IPS DF 19.7 (cell line): ENCODE measurements at regions not wholly inside any gene's neighbourhood (a gene's known extent, or its start where the extent isn't known, plus 50 kb on each side); places are given as distances from the start of the nearest gene placed in this dataset.
"Not testable (repeated sequence)": the region's sequence is repeated elsewhere in the genome, so short reads cannot be mapped to it uniquely, and the experiment has no call there.

Experiments used
- DNase-seq: peaks from one replicate; pipeline ENCODE4 v3.0.0-alpha.2; 2013; ENCODE audit warnings: low read depth, low spot score

DNA sequence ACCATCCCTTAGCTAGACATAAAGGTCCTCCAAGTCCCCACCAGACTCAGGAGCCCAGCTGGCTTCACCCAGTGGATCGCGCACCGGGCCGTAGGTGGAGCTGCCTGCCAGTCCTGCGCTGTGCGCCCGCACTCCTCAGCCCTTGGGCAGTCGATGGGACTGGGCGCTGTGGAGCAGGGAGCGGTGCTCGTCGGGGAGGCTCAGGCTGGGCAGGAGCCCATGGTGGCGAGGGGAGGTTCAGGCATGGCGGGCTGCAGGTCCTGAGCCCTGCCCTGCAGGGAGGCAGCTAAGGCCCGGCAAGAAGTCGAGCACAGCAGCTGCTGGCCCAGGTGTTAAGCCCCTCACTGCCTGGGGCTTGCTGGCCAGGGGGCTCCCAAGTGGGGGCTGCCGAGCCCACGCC lies 361.8 kb upstream of the ZNF462 start:
- DNase-seq: not testable (repeated sequence)

- no peak for DNase-seq
Measured at GRCh38 chr9:106502930-106503329, 360.0 kb upstream of the ZNF462 start.

DNA sequence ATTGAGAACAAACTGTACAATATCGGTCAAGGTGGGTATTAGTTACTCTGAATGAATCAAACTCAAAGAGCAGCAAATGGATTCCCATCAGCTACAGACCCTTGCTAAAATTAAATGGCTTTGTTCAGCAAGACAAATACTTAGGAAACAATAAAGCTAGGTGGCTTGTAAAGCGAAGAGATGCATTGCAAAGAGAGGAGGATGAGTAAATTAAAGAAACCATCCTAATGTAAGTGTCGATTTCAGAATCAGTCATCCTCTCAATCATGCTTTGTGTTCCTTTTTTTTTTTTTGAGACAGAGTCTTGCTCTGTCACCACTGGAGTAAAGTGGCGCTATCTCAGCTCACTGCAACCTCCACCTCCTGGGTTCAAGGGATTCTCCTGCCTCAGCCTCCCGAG lies 359.2 kb upstream of the ZNF462 start:
- DNase-seq: no peak

DNA sequence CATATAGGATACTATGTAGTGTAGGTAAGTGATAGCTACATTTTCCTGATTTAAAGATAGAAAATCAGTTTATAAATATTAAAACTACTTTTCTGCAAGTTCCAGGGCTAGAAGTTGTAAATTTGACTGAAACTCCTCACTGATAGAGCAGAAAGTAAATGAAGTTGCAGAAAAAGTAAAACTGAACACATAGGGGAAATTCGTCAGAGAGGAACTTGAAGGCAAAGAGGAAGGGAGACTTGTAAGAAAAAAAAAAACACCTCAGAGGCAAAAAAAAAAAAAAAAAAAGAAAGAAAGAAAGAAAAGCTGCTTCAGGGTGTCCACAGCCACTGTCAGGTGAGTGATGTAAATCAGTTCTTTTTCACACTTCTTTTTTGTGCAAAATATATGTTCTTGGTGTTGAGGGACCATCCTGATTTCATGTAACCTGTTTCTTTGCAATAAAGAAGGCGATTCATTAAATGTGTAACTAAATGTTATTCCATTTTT lies 336.2 kb upstream of the ZNF462 start:
- DNase-seq: no peak

- no peak for DNase-seq
Measured at GRCh38 chr9:106528158-106528557, 334.8 kb upstream of the ZNF462 start.

DNA sequence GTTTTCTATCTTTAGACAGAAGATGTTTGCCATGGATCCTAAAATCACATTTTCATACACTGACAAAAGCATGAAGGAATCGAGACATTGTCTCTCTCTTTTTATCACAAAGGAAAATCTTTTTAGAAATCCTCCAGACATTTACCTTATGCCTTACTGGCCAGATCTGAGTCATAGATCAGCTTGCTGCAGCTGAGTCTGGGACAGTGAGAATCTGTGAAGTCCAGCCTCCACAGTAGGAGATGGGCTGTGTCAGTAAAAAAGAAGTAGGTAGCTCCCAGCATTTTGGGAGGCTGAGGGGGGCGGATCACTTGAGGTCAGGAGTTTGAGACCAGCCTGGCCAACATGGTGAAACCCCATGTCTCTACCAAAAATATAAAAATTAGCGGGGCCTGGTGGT lies 333.4 kb upstream of the ZNF462 start:
- DNase-seq: no peak

DNA sequence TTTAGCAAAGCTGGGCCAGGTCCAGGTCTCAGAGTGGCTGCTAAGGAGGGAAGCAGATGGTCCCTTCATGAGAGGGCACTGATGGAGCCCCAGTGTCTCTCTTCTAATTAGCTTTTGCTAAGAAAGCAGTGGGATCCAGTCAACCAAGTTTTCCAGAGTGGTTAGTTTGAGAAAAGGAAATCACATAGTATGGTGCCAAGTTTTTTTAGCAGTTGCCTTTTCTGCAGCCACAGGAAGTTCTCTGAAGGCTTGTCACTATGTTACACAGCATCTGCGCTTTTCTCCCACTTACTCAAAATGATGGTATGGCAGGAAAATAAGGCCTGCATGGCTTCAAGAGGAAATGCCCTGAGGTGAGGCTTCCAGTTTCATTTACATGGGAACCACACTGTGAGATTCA lies 331.5 kb upstream of the ZNF462 start:
- no peak for DNase-seq

- no peak for DNase-seq
Measured at GRCh38 chr9:106532306-106533015, 330.5 kb upstream of the ZNF462 start.

- no peak for DNase-seq
Measured at GRCh38 chr9:106534800-106535199, 328.2 kb upstream of the ZNF462 start.

DNA sequence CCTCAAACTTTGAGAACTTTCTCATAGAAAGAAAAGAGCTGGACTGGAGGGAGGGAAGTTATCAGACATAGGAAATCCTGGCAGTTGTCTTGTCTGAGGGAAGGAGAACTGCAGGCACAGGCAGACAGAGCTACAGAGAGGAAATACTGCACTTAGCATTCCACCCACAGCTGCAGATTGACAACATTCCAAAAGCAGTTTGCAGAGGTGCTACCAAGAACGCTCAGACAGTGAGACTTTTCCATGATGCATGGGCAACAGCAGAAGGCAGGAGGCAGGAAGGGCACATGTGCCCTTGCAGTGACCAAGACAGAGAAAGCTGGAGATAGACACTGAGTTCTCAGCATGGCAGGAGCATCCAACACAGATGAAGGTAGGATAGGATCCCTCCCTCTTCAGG lies 327.5 kb upstream of the ZNF462 start:
- no peak for DNase-seq

DNA sequence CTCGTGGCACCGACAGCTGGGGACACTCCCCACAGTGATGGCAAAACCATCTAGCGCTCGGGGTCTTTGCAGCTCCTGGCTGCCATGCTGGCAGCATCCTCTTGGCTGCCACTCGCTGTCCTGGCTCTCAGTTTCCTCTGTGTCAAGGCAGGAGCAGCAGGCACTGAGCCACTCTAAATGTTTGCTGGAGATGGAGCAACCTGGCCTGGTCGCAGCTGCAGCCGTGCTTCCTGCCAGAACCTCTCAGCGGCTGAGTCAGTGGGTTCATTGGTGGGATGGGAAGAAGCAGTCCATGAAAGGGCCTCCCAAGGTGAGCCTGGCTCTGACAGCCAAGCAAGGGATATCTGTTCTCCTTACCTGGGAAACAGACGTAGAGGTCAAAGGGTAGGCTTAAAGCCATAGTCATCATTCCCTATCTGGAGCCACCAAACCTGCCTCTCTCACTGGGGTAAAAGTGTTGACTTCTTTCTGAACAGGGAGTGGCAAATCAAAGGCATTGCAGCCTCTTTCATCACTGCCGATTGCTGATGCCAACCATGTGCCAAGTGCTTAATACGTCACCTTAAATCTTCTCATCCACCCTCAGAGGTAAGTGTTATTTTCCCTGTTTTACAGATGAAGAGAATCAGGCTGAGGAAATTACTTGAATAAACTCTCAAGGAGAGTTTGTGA lies 304.8 kb upstream of the ZNF462 start:
- no peak for DNase-seq

GRCh38 chr9:106560540-106560939 lies 302.4 kb upstream of the ZNF462 start:
- DNase-seq: no peak

DNA sequence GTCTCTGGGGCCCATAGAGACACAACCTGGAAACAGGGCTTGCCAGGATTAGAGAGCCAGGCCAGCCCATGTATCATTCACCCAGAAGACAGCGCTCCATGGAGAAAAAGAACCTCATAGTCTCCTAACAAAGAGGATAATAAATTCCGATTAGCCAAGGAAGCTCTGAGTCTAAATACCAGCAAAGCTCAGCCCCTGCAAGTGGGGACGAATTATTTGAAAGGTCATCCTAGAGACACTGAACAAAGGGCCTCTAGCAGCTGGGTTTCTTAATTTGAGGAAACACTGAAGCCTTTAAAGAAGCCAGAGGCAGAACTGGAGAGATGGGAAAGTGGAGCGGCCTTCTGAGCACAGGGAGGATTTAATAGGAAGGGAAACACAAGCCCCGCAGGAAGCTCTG lies 287.1 kb upstream of the ZNF462 start:
- DNase-seq: no peak

- DNase-seq: no peak
Measured at GRCh38 chr9:106576232-106576760, 286.7 kb upstream of the ZNF462 start.

- DNase-seq: no peak
Measured at GRCh38 chr9:106577121-106577520, 285.8 kb upstream of the ZNF462 start.

DNA sequence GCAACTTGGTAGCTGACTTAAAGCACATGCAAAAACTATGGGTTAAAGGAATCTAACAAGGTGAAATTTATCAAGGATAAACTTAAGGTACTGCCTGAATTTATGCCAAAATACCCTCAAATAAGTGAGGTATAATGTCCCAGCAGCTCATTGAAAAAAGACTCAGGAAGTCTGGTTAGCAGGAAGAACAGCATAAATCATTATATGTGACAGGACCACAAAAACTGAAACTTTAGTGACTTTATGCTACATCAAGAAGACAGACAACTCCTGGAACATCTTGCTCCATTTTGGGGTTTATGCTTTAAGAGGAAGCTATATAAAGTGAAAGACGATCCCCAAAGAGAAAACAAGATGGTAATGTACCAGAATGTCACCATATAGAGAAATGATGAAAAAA lies 282.4 kb upstream of the ZNF462 start:
- DNase-seq: no peak

GRCh38 chr9:106581973-106582372 lies 281.0 kb upstream of the ZNF462 start:
- DNase-seq: no peak

DNA sequence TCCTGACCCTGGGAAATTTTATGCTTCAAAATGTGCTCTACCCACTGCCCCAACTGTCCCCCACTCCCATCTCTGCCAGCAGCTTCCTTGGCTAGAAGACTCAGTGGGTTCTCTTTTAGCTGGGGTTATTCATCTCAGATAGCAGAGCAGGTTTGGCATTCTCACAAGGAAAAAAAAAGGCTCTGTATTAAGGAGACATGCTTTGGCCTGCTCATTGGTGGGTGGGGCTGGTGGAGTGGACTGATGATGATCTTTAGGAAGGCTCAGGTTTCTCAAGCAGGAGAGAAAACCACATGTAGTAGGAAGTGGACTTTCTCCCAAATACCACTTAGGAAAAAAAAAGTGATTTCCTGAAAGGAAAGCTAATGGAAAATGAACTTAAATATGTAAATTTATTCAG lies 279.2 kb upstream of the ZNF462 start:
- DNase-seq: no peak

- no peak for DNase-seq
Measured at GRCh38 chr9:106587042-106587441, 275.9 kb upstream of the ZNF462 start.

GRCh38 chr9:106588626-106589025 lies 274.3 kb upstream of the ZNF462 start:
- no peak for DNase-seq

- no peak for DNase-seq
Measured at GRCh38 chr9:106590759-106591505, 272.0 kb upstream of the ZNF462 start.

DNA sequence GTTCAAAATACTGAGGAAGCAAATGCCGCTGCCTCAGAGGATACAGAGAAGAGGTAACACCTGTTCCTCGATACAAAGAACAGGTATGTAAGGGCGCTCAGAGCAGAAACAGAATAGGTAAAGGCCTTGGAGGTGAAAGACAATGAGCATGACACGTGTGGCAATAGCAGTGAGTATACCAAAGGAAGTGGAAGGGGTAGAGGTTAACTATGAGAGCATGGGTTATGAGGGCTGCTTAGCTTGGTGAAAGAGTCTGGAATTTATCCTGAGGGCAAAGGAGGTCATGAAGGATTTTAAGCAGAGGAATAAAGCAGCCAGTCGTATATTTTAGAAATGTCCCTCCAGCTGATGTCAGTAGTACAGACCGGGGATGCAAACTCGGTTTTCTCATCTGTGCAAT lies 269.8 kb upstream of the ZNF462 start:
- DNase-seq: no peak
